GM19438 (cell line): ENCODE measurements at regions not wholly inside any gene's neighbourhood (a gene's known extent, or its start where the extent isn't known, plus 50 kb on each side); places are given as distances from the start of the nearest gene placed in this dataset.
"Not testable (repeated sequence)": the region's sequence is repeated elsewhere in the genome, so short reads cannot be mapped to it uniquely, and the experiment has no call there.

Source experiments
- ATAC-seq: cut with Tn5 transposase; IDR thresholded peaks from one replicate; pipeline ENCODE4 v1.9.1; 2021; ENCODE audit warnings: low read depth; ENCODE audit not compliant: unreplicated experiment

DNA sequence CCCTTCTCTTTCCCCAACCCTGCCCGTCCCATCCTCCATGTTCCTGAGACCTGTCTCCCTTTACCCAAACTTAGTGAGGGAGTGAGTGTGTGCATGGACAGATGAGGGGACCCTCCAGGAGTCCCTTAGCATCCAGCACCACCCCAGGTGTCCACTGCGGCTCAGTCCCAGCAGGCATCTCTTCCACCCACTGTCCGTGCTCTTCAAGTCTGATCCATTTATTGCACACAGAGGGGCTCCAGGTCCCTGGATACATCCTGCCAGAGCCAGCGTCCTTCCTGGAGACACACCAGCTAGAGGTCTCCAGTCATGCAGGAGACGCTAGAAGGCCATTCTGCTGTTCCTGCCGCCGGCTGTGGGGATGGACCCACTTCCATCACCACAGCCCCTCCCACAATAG, 239.2 kb downstream of the ADGRD1 start:
- ATAC-seq = no peak

DNA sequence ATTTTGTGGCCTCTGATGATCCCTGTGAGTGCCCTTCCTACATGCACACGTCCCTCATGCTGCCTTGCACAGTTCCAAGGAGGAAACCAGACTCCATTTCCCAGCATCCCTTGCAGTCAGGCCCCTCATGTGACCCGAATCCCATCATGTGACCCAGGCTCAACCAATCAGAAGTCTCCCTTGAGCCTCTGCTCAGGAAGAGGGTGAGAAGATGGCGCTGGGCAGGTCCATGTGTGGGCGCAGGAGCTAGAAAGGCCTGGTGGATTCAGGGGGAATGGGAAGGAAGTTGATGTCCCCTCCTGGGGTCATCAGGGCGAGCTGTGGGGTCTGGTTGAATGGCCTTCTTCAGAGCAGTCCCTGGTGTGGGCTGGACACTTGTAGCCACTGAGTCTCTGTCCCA, 240.5 kb downstream of the ADGRD1 start:
- no peak for ATAC-seq

GRCh38 chr12:131195796-131196195, 242.1 kb downstream of the ADGRD1 start:
- ATAC-seq = no peak

DNA sequence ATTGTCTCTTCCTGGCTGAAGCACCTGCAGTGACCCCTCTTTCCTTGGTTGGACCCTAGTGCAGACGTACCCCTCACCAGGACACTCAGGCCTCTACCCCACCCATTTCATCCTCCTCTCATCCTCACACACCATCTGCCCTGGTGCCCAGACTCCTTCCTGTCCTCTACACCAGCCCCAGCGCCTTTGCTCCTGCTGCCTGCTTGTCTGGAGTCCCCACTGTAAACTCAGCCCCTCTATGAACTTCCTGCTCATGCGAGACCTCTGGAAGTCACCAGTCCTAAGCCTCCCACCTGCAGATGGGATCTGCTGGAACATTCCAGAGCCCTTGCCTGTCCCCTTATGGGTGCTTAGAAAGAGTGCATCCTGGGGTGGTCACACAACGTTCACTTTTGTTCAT, 242.5 kb downstream of the ADGRD1 start:
- ATAC-seq = no peak

- ATAC-seq = no peak
These were observed 243.8 kb downstream of the ADGRD1 start for GRCh38 chr12:131197490-131197889.

GRCh38 chr12:131199221-131199620, 245.5 kb downstream of the ADGRD1 start:
- ATAC-seq = no peak

DNA sequence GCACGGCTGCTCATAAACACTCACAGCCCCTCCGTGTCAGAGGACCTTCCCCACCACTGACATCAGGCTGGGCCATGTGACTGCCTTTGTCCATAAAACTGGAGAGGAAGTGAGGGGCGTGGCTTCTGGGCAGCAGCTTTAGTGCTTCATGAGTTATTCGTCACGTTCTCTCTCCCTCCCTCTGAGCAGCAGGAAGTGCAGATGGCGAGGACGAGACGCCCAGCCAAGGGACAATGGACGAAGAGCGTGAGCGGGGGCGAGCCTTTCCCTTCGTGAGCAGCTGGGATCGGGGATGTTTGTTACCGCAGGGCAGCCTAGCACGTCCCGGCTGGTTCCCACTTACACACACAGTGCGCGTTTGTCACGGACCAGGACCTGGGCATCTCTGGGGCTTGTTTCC, 248.2 kb downstream of the ADGRD1 start:
- not testable (repeated sequence) for ATAC-seq

- no peak for ATAC-seq
These were observed 249.1 kb downstream of the ADGRD1 start for GRCh38 chr12:131202592-131203378.

DNA sequence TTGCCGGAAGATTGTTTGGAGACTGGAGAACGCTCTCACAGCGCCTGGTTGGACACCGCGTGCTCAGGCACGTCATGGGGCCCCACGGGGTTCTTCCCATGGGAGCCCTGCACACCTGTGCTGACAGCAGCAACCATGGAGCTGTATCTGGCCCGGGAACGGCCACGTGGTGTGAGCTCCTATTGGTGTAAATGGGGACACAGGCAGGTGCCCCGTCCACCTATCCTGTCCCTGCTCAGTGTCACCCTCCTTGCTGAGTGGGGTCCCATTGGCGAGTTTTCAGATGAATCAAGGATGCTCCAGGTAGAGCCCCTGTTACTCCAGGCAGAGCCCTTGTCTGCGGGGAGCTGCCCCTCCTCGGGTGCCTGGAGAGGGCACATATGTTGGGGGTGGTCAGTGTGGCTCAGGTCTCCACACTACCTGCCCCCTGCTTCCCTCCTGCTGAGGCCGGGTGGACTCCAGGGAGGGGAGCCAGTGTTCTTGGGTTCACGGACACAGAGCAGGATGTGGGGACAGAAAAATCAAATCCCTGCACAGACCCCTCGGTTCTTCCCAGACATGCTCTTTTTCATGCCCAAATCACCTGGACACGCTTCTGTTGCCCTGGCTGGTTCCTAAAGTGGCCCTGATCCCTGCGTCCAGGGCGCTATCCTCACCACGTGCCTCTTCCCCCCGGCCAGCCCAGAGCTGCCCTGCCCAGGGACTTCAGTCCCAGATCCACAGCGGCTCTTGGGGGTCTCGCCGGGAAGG, 250.1 kb downstream of the ADGRD1 start:
- ATAC-seq = no peak

GRCh38 chr12:131204416-131205274, 250.9 kb downstream of the ADGRD1 start:
- ATAC-seq = no peak

DNA sequence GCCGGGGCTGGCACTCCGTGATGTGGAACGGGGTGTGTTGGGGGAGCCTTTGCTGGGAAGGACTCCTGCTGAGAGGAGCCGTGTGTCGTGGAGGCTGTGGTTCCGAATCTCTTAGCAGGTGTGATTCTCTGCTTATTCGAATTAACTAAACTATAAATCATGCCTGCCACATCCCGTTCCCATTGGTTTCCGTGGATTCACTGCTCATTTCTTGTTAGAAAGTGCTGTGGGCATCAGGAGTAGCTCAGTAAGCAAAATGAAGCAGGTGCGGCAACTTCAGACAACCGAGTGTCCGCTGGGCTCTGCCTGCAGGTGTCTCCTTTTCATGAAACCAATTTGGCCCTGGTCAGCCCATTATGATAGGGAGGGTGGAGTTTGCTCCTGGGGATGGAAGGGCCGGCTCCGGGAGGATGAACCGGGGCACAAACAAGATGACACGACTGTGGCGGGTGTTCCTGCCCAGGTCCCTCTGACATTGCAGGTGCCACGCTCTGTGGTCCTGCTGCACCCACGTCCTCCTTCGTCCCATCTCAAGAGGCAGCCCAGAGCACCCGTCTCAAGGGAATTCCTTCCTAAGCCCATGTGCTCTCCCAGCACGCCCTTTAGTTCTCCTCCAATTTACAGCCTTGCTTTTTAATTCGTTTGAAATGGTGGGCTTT, 251.7 kb downstream of the ADGRD1 start:
- ATAC-seq = not testable (repeated sequence)

- ATAC-seq = not testable (repeated sequence)
These were observed 253.1 kb downstream of the ADGRD1 start for GRCh38 chr12:131206630-131207299.

GRCh38 chr12:131207300-131207660, 253.6 kb downstream of the ADGRD1 start:
- not testable (repeated sequence) for ATAC-seq

- not testable (repeated sequence) for ATAC-seq
These were observed 254.1 kb downstream of the ADGRD1 start for GRCh38 chr12:131207841-131208240.

DNA sequence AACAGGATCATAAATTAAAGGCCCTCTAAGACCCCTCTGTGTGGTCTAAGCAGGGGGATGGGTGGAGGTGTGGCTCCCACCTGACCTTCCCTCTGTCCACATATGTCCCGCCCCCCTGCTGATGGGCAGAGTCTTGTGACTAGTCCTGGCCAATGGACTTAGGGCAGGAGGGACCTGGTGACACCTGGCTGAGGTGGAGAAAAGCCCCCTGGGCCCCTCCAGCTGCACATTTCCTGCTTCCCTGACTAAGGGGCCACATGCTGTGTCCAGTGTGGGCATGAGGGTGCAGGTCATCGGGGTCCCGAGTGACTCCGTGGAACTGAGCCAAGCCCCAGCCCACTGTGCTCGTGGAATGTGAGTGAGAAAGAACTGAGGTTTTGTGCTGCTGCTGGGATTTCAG, 254.7 kb downstream of the ADGRD1 start:
- ATAC-seq = no peak

- no peak for ATAC-seq
These were observed 255.7 kb downstream of the ADGRD1 start for GRCh38 chr12:131209082-131210070.

DNA sequence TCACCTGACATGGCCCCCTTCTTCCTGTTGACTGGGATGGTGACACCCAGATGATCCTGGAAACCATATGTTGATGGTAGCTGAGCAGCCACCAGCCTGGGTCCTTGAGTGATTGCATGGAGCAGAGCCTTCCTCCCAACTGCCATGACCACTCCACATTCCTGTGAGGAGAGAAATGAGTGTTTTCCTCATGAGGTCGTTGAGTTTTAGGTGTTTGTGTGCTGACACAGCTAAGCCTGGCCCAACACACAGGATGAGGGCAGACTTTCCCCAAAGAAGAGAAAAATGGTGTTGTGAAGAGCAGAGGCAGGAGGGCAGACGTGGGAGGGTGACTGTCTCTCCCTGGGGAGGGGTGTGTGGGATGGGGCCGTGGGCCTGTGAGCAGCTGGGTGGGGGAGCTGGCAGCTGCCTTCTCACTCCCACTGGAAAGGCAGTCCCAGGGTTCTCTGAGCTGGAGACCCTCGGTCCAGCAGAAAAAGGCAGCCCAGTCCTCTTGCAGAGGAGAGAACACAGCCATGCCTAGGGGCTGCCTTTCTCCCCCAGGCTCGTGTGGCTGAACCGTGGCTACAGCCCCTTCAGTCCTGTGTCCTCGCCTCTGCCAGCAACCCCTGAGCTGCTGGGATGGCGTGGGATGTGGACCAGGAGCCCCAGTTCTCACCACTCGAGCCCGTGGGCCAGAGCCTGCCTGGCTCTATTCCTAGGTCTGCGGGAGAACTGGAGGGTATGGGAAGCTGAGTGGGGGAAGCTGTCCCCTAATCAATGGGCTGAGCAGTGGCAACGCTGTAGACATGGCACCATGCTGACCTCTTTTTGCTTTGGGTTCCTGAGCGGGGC, 257.0 kb downstream of the ADGRD1 start:
- no peak for ATAC-seq

GRCh38 chr12:131211340-131211938, 257.7 kb downstream of the ADGRD1 start:
- no peak for ATAC-seq
